GM12874 (cell line): ENCODE measurements at regions not wholly inside any gene's neighbourhood (a gene's known extent, or its start where the extent isn't known, plus 50 kb on each side); places are given as distances from the start of the nearest gene placed in this dataset.

Source experiments
- TF ChIP-seq, protein P1 (sequence below): IDR thresholded peaks from 2 replicates; pipeline ENCODE4 v1.5.1; 2011; ENCODE audit warnings: low read depth, mild to moderate bottlenecking, control low read depth, low read length, moderate library complexity; ENCODE audit not compliant: insufficient read depth

DNA sequence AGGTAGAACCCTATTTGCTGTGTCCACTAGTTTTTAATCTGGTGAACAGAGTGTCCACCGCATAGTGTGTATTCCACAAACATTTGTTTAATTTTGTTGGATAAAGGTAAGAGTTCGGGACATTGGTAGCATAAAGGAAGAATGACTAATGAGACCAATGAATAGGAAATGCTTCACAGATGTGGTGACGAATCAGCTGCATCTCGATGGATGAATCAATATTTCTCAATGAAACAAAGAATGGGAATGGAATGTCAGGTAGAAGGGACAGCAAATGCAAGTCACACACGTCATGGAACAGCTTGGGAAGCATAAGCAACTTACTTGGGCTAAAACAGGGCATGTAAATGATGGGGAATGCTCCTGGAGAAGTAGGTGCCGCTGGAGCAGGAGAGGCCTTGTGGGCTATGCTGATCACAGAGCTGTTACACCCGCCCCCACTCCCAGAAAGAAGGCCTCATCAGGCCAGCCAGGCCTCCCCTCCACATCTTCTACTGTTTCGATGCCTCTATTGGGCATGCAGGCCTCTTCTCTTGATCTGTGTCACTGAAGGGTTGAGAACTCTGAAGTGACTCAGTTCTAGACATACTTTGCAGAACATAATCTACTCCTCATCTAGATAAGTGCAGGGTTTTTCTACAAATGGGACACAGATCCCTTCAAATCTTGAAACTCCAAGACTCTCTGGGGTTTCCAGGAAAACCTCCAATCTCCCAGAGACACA is 120.0 kb upstream of the GADL1 start:
- TF ChIP-seq, protein P1, sequence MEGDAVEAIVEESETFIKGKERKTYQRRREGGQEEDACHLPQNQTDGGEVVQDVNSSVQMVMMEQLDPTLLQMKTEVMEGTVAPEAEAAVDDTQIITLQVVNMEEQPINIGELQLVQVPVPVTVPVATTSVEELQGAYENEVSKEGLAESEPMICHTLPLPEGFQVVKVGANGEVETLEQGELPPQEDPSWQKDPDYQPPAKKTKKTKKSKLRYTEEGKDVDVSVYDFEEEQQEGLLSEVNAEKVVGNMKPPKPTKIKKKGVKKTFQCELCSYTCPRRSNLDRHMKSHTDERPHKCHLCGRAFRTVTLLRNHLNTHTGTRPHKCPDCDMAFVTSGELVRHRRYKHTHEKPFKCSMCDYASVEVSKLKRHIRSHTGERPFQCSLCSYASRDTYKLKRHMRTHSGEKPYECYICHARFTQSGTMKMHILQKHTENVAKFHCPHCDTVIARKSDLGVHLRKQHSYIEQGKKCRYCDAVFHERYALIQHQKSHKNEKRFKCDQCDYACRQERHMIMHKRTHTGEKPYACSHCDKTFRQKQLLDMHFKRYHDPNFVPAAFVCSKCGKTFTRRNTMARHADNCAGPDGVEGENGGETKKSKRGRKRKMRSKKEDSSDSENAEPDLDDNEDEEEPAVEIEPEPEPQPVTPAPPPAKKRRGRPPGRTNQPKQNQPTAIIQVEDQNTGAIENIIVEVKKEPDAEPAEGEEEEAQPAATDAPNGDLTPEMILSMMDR, result no peak

DNA sequence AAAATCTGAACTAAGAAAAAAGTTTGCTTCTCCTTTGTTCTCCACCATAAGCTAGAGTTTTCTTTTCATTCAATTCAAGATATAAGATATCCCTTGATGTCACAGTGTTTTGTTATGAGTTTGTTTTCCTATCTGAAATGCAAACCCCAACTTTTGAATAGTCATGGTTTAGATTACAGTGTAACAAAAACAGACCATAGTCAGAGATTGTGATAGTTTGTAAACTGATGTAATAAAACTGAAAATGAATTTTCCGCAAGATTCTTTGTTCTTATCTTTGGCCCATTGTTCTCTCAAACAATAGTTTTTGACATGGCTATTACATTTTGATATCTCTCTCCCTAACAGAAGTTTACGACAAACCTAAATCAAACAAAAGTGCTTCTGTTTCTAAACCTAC is 121.7 kb upstream of the GADL1 start:
- TF ChIP-seq, protein P1, result no peak

DNA sequence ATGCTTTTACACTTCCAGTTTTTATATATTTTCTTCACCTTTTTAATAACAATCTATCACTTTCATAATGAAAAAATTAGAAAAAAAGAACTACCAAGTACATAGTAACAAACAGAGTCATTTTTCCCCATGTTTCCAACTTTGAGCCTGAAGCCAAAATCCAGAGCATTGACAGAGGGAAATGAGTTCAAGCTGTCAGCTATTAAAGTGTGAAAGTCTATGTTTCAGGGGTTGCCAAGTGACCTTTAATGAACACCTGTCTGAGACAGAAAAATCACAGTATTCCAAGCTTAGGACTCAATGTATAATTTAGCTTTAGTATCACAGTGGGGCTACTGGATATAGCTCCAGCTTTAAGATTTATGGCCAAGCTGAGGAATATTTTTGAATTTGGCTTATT is 128.3 kb upstream of the GADL1 start:
- TF ChIP-seq, protein P1, result no peak

DNA sequence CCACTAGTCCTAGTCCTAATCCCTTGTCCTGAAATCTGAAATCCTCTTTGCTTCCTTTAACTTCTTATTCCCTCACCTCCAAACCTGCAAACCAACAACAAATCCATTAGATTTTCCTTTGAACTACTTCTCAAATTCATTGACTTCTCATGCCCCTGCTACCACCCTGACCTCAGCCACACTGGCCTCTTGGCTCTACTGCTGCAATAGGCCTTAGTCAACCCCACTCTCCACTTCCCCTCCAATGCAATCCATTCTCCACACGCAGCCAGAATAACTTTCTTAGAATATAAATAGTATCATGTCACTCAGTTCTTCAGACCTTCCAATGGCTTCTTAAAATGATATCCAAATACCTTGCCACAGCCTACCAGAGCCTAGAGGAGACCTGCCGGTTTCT is 131.1 kb upstream of the GADL1 start:
- TF ChIP-seq, protein P1, result no peak

DNA sequence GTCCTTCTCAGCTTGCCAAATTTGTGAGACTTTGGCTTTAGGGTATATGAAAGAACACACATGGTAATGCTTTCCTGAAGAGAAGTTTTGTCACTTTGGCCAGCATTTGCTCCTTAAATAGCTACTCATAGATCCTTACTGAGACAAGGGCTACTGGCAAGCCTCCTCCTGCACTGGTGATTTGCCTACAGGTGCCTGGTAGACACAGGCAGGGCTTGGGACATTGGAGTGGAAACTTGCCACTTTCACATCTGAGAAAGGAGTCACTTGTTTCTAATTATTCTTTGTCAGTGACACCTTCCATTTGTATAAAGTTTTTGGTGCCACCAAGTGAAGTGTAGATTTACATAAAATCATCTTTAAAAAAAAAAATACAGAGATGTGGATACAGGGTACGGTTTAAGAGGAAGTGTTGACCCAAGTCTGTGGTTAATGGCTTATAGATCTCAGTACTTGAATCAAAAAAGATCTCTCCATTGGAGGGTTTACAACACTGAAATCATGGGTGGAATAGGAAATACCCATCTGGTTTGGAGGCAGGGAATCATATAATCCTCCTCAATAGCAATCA is 132.8 kb upstream of the GADL1 start:
- TF ChIP-seq, protein P1, result no peak

DNA sequence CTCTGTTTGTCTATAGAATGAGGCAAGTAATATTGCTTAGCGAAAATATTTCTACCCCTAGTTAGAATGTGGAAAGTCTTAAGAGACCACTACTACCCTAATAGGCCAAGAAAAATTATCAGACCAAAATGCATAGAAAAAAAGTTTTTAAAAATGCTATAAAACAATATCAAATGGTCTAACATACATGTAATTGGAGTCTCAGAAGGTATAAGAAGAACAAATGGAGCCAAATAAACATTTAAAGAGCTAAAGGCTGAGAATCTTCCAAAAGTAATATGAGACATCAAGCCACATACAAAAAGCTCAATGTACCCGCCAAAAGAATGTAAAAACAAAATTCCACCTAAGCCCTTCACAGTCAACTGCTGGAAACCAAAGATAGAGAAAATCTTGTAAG is 133.5 kb upstream of the GADL1 start:
- TF ChIP-seq, protein P1, result no peak

DNA sequence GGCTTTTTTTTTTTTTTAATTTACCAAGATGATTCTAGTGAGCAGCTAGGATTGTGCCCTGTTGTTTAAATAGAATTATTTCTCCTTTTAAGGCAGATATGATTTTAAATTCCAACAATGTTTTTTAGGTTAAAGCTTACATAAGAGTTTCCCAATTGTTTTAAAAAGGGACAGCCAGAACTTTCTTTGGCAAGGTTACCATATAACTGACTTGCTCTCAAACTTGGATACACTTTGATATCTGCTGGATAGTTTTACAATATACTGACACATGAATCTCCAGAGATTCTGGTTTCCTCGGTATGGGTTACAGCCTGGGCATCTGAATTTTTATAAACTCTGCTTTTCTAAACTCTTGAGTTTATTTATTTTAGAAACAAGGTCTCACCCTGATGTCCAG is 134.3 kb upstream of the GADL1 start:
- TF ChIP-seq, protein P1, result no peak
